ENCODE measurements at regions not wholly inside any gene's neighbourhood (a gene's known extent, or its start where the extent isn't known, plus 50 kb on each side); places are given as distances from the start of the nearest gene placed in this dataset.
"Not testable (repeated sequence)": the region's sequence is repeated elsewhere in the genome, so short reads cannot be mapped to it uniquely, and the experiment has no call there.

DNA sequence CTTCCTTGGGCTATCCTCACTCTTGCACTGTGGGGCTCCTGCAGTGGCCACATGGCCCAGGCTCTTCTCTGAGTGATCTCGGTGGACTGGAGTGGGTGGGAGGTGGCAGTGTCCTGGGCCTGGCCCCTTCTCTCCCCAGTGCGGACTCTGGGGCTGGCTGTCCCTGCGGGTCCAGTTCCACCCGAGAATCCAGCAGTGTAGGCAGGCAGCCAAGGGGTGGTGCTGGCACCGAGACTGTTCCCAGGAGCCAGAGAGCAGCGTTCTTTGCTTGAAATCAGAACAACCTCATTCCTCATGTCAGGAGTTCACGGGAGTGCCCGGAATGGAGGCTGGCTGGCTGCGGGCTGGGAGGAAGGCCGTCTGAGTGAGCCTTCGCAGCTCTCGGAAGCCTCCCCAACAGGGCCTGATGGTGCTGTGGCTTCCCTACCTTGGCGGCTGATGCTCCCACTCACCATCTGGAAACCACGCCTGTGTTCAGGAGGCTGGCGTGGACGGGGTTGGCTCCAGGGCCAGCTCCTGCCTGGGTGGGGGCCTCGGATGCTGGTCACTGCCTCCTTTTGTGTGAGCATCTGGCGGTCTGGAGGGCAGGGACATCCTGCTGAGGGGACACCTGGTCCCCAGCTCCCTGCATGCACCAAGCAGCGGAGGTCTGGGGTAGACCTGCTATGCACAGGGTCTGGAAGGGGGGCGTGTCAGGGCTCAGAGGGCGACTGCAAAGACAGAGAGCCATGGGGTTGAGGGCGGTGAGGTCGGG is 238.9 kb downstream of the TMEM121 start:
- DNase-seq: not testable (repeated sequence)

DNA sequence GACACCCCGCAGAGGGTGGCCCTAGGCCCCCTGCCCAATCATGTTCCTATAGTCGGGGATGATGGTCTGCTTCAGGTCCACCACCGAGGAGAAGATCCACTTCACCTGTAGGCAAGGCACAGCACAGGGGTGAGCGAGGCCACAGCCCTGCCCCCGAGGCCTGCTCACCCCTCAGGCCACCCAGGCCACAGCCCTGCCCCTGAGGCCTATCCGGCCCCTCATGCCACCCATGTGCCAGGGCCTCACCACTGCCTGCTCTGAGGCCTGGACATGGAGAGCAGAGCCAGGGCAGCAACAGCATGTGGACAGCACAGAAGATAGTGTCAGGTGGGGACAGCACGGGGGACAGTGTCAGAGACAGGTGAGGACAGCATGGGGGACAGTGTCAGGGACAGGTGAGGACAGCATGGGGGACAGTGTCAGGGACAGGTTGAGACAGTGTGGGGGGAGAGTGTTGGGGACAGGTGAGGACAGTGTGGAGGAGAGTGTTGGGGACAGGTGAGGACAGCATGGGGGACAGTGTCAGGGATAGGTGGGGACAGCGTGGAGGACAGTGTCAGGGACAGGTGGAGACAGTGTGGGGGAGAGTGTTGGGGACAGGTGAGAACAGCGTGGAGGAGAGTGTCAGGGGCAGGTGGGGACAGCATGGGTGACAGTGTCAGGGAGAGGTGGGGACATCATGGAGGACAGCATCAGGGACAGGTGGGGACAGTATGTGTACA is 239.7 kb downstream of the TMEM121 start:
- no peak for DNase-seq

DNA sequence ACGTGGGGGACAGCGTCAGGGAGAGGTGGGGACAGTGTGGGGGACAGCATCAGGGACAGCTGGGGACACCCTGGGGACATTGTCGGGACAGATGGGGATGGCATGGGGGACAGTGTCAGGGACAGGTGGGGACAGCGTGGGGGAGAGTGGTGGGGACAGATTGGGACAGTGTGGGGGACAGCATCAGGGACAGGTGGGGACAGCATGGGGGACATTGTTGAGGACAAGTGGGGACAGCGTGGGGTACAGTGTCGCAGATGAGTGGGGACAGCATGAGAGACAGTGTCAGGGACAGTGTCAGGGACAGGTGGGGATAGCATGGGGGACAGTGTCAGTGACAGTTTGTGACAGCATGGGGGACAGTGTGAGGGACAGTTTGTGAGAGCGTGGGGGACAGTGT is 240.9 kb downstream of the TMEM121 start:
- DNase-seq: no peak

DNA sequence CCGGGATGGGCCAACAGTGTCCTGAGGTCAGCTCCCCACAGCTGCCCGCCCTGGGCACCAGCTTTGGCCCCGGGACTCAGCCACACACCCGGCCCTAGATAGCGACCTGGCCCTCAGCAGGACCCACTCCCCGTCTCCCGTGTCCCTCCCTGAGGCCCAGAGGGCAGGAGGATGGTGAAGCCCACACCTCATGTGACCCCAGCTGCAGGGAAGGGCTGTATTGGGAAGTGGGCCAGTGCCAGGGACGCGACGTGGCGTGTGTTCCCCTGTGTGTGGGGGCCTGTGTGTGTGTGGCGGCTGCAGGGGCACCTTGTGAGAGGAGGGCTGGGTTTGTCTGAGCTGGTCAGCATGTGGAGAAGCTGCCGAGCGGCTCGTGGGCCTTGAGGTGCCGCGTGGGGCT is 241.7 kb downstream of the TMEM121 start:
- not testable (repeated sequence) for DNase-seq

DNA sequence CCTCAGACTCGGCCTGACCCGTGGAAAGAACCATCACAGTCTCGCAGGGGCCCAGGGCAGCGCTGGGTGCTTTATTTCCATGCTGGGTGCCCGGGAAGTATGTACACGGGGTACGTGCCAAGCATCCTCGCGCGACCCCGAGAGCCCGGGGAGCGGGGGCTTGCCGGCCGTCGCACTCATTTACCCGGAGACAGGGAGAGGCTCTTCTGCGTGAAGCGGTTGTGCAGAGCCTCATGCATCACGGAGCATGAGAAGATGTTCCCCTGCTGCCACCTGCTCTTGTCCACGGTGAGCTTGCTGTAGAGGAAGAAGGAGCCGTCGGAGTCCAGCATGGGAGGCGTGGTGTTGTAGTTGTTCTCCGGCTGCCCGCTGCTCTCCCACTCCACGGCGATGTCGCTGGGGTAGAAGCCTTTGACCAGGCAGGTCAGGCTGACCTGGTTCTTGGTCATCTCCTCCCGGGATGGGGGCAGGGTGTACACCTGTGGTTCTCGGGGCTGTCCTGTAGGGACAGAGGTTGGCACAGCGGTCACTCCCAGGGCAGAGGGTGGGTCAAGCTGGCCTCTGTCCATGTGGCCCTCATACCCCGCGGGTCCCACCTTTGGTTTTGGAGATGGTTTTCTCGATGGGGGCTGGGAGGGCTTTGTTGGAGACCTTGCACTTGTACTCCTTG is 242.8 kb downstream of the TMEM121 start:
- not testable (repeated sequence) for DNase-seq

- DNase-seq: not testable (repeated sequence)
Observed at GRCh38 chr14:105770619-105771216, 244.3 kb downstream of the TMEM121 start.

- DNase-seq: not testable (repeated sequence)
Observed at GRCh38 chr14:105771261-105772226, 245.2 kb downstream of the TMEM121 start.

DNA sequence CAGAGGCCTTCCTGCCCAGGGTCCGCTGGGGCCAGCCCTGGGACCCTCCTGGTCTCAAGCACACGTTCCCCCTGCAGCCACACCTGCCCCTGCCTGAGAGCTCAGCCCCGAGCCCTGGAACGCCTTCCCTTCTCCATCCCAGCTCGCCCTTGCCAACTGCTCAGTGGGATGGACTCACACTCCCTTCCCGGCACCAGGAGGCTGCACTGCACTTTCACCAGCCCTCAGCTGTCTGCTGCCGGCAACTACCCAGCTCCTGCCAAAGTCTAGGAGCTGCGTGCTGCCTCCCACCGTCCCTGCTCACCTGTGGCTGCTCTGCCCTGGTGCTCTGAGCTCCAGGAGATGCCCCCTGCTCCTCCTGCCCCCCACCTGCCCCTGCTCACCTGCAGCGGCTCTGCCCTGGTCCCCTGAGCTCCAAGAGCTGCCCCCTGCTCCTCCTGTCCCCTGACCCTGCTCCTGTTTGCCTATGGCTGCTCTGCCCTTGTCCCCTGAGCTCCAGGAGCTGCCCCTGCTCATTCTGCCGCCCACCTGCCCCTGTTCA is 246.4 kb downstream of the TMEM121 start:
- not testable (repeated sequence) for DNase-seq

GRCh38 chr14:105773584-105773983 is 247.2 kb downstream of the TMEM121 start:
- DNase-seq: no peak

- no peak for DNase-seq
Observed at GRCh38 chr14:105774001-105774400, 247.6 kb downstream of the TMEM121 start.

DNA sequence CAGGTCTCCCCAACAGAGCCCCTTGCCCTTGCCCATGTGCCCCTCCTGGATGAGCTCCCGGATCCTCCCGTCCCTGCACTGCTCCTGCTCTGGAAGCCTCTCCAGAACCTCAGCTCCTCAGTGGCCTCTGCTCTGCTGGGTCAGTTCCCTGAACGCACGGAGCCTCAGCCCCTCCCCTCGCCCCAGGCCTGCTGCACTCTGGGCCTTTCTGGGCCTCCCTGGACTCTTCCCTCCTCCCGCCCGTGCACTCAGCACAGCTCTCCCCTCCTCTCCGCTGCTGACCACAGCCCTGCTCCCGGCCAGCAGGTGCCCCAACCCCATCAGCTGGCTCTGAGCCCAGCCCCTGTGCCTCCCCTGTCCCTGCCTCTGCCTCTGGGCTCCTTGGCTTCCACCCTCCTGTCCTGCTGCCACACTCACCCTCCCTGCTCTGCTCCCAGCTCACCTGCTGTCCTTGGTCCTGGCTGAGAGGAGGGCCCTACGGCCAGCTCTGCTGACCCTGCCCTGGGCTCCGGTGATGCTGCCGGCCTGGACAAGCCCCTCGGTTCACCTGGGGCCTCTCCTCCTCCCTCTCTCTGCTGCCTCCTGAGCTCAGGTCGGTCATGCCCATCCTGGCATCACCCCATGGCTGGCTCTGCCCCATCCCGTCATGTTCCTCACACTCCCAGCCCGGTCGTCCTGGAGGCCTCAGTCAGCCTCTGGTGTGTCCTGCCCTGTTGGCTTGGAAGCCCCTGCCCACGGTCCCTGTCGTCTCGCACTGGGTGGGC is 248.4 kb downstream of the TMEM121 start:
- DNase-seq: not testable (repeated sequence)

DNA sequence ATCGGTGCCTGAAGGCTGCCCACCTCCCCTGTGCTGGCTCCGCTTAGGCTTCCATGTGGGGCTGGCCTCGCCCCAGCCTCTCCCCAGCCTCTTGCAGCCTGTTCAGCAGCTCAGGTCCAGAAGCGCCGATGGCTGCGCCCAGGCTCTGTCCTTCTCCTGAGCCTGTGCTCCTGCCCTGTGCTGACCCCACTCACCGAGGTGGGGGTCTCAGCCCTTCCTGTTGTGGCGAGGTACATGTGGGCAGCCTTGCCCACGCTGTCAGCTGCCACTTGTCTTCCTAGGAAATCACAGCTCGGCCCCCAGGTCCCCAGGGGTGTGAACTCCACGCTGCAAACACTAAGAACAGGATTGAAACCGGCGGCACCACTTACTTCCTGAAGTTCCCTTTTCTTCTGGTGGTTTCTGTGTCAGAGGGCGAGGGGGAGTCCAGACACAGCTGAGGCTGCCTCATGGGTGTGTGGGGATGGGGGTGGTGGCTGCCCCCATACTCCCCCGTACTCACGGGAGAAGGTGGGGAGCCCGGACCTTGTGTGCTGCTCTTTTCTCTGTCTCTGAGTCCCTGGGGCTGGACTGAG is 249.1 kb downstream of the TMEM121 start:
- DNase-seq: not testable (repeated sequence)

- DNase-seq: not testable (repeated sequence)
Observed at GRCh38 chr14:105776112-105776511, 249.7 kb downstream of the TMEM121 start.

DNA sequence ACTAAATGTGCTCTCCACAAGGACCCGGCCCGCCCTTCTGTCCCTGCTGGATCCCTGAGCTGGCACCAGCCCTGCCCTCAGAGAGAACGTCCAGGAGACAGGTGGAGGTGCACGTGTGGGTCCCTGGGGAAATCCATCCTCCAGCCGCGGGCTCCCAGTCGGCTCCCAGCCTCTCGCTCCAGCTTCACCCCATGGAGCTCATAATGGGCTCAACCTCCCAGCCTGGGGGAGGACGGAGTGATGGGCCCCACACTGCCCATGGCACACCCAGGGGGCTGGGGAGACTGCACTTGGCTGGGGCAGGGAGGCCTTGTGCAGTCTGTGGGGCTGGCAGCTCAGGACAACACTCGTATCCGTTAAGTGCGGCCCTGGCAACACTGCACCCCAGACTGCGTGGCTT is 250.5 kb downstream of the TMEM121 start:
- DNase-seq: no peak

GRCh38 chr14:105783707-105784106 is 257.3 kb downstream of the TMEM121 start:
- DNase-seq: no peak

DNA sequence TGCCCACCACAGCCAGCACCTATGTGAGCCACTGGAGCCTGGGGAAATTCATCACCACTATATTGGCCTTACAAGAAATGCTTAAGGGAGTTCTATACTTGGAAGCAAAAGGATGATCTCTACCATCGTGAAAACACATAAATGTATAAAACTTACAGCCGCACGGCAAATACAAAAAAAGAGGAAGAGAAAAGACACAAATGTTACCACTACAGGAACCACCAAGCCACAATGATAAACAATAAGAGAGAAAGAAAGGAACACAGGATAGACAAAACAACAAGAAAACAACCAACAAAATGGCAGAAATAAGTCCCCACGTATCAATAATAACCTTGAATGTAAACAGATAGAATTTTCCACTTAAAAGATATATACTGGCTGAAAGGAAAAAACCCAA is 267.5 kb downstream of the TMEM121 start:
- DNase-seq: no peak

DNA sequence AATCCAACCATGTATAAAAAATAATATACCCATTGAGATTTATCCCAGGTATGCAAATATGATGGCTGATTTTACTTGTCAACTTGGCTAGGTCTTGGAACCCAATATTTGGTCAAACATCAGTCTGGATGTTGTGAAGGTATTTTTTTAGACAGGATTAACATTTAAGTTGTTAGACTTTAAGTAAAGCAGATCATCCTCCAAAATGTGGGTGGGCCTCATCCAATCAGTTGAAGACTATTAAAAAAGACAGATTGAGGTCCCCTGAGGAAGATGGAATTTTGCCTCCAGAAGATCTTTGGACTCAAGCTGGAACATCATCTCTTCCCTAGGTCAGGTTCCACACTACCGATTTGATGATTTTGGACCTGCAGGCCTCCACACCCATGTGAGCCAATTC is 271.2 kb downstream of the TMEM121 start:
- no peak for DNase-seq

GRCh38 chr14:105805701-105806100 is 279.3 kb downstream of the TMEM121 start:
- DNase-seq: no peak

DNA sequence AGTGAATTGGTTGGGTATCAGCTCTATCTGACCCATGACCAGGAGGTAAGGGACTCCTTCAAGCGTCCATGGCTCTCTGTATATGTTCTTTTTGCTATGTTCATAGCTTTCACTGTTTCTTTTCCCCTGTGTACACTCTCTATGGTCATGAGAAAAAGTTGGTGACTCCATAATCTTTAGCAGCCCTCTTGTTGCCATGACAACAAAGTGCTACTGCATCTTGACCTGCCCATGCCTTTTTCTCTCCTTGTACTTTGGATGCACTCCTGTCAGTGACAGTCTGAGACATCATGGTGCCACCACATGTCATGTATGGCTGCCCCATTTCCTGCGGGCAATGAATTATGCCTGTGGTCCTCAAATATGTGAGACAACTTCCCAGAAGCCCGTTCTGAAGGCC is 280.2 kb downstream of the TMEM121 start:
- no peak for DNase-seq

DNA sequence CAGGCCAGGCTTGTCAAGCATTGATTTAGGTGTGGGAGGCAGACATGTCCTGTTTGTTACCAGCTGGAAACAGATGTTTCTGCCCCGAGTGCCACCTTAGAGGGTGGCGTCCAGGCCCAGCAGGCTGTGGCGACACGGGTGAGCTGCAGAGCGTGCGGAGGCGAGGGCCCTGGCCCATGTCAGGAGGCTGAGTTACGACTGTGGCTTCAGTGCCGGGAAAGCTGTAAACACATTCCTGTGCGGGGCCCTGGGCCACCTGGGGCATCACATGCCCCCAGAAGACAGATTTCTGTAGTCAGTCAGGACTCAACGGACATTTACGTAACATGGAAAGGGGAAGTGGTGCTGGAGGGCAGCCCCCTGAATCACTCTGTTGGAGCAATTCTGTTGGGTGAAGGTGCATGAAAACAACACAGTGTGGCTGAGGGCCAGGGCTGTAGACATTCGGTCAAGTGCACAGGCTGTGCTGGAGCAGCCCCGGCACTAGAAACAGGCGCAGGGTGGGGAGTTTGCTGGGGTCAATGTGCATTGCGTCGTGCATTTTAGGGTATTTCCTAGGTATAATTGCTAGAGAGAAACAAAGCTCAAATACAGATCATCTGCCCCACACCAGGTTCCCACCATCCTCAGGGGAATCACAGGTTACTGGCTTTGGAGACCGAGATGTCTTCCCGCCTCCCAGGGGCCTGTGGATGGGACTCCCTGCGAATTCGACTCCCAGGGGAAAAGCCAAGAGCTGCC is 291.8 kb downstream of the TMEM121 start:
- peak; percentile 3 for DNase-seq

Measured in NCI-H2171 (cell line).